Osteoblast (primary cell): ENCODE measurements at regions not wholly inside any gene's neighbourhood (a gene's known extent, or its start where the extent isn't known, plus 50 kb on each side); places are given as distances from the start of the nearest gene placed in this dataset.

Experiments
- DNase-seq: peaks from one replicate; pipeline ENCODE4 v3.0.0; 2011; ENCODE audit warnings: low spot score, mixed read lengths; ENCODE audit not compliant: insufficient read length; ENCODE audit errors: missing footprints
- H2AFZ ChIP-seq: 2 replicates; pipeline ENCODE4 v1.6.0; 2011; ENCODE audit warnings: mild to moderate bottlenecking, low read length
- H3K27ac ChIP-seq: 2 replicates; pipeline ENCODE4 v1.5.1; 2011; ENCODE audit warnings: mild to moderate bottlenecking, low read depth, low read length, moderate library complexity
- H3K27me3 ChIP-seq: 2 replicates; pipeline ENCODE4 v1.6.0; 2012; ENCODE audit warnings: mild to moderate bottlenecking, control low read depth, inconsistent platforms, low read length, moderate library complexity; ENCODE audit not compliant: insufficient read depth
- H3K36me3 ChIP-seq: 2 replicates; pipeline ENCODE4 v1.5.1; 2011; ENCODE audit warnings: mild to moderate bottlenecking, low read length, control low read depth, moderate library complexity; ENCODE audit not compliant: insufficient read depth
- H3K4me1 ChIP-seq: 2 replicates; pipeline ENCODE4 v1.5.1; 2011; ENCODE audit warnings: mild to moderate bottlenecking, low read length, control low read depth, moderate library complexity; ENCODE audit not compliant: insufficient read depth
- H3K4me2 ChIP-seq: 2 replicates; pipeline ENCODE4 v1.6.0; 2011; ENCODE audit warnings: mild to moderate bottlenecking, low read length; ENCODE audit not compliant: insufficient read depth
- H3K4me3 ChIP-seq: fragments of 200-600 bp; sonication (generic); 3 replicates; pipeline ENCODE4 v1.5.1; 2012; ENCODE audit warnings: mild to moderate bottlenecking, low read length, inconsistent platforms; ENCODE audit not compliant: insufficient read depth
- H3K79me2 ChIP-seq: 2 replicates; pipeline ENCODE4 v1.6.0; 2012; ENCODE audit warnings: mild to moderate bottlenecking, low read length, control low read depth, inconsistent platforms; ENCODE audit not compliant: insufficient read depth
- H3K9me3 ChIP-seq: 2 replicates; pipeline ENCODE4 v1.5.1; 2011; ENCODE audit warnings: low read depth, low read length, control low read depth
- H4K20me1 ChIP-seq: 2 replicates; pipeline ENCODE4 v1.6.0; 2012; ENCODE audit warnings: mild to moderate bottlenecking, low read length, control low read depth; ENCODE audit not compliant: insufficient read depth
- CTCF ChIP-seq: IDR thresholded peaks from 2 replicates; pipeline ENCODE4 v1.5.1; 2011; ENCODE audit warnings: mild to moderate bottlenecking, low read depth, low read length, moderate library complexity; ENCODE audit errors: extremely low read depth

- Histone ChIP-seq H3K4me1 (no peaks in the 10 kb centered on the region), H3K4me3 (no peak overlapping the region), H3K27ac (no peak overlapping the region), H3K36me3 (no peaks in the 10 kb centered on the region), H3K79me2 (no peaks in the 10 kb centered on the region), H3K9me3 (no peaks in the 10 kb centered on the region), H4K20me1 (no peaks in the 10 kb centered on the region), H3K4me2 (no peak overlapping the region), H2AFZ (no peak overlapping the region), H3K27me3 (no peaks in the 10 kb centered on the region)
- no peak for TF ChIP-seq CTCF
- no peak for DNase-seq
Measured at GRCh38 chr2:181143790-181144300, 163.4 kb downstream of the UBE2E3 start.

GRCh38 chr2:181145645-181146044, 165.2 kb downstream of the UBE2E3 start:
- no peaks in the 10 kb centered on the region for H3K9me3 ChIP-seq
- H3K36me3 ChIP-seq = no peaks in the 10 kb centered on the region
- H2AFZ ChIP-seq = no peak overlapping the region
- no peaks in the 10 kb centered on the region for H4K20me1 ChIP-seq
- no peak overlapping the region for H3K4me3 ChIP-seq
- no peaks in the 10 kb centered on the region for H3K79me2 ChIP-seq
- DNase-seq = no peak
- TF ChIP-seq CTCF = no peak
- H3K4me2 ChIP-seq = no peak overlapping the region
- H3K4me1 ChIP-seq = no peaks in the 10 kb centered on the region
- no peak overlapping the region for H3K27ac ChIP-seq
- no peaks in the 10 kb centered on the region for H3K27me3 ChIP-seq

GRCh38 chr2:181146171-181146570, 165.8 kb downstream of the UBE2E3 start:
- no peaks in the 10 kb centered on the region for H3K79me2 ChIP-seq
- no peak overlapping the region for H2AFZ ChIP-seq
- H3K27ac ChIP-seq = no peak overlapping the region
- no peaks in the 10 kb centered on the region for H3K36me3 ChIP-seq
- TF ChIP-seq CTCF = no peak
- no peaks in the 10 kb centered on the region for H3K4me1 ChIP-seq
- H3K9me3 ChIP-seq = no peaks in the 10 kb centered on the region
- no peaks in the 10 kb centered on the region for H3K27me3 ChIP-seq
- no peaks in the 10 kb centered on the region for H4K20me1 ChIP-seq
- no peak overlapping the region for H3K4me2 ChIP-seq
- H3K4me3 ChIP-seq = no peak overlapping the region
- DNase-seq = no peak

- H3K79me2 ChIP-seq = no peaks in the 10 kb centered on the region
- H3K27me3 ChIP-seq = no peaks in the 10 kb centered on the region
- TF ChIP-seq CTCF = no peak
- H3K9me3 ChIP-seq = no peaks in the 10 kb centered on the region
- no peaks in the 10 kb centered on the region for H3K36me3 ChIP-seq
- no peak for DNase-seq
- no peak overlapping the region for H3K27ac ChIP-seq
- H3K4me2 ChIP-seq = no peak overlapping the region
- no peaks in the 10 kb centered on the region for H4K20me1 ChIP-seq
- H3K4me1 ChIP-seq = peaks cover 9% of the 10 kb centered on the region
- H2AFZ ChIP-seq = no peak overlapping the region
- H3K4me3 ChIP-seq = no peak overlapping the region
Measured at GRCh38 chr2:181149056-181149455, 168.7 kb downstream of the UBE2E3 start.
